ENCODE measurements at regions not wholly inside any gene's neighbourhood (a gene's known extent, or its start where the extent isn't known, plus 50 kb on each side); places are given as distances from the start of the nearest gene placed in this dataset.

GRCh38 chr4:83989835-83990234, 453.9 kb downstream of the GPAT3 start:
- no peaks in the 10 kb centered on the region for H3K23me2 ChIP-seq (ENCODE audit: insufficient read length, low read depth, low read length, poor library complexity, severe bottlenecking)
- H3K23ac ChIP-seq (ENCODE audit: insufficient read length, low read depth, low read length), result no peak overlapping the region
- Mint-ChIP-seq H3K27me3 (ENCODE audit: low read depth) (no peaks in the 10 kb centered on the region), H3K9me3 (peaks cover 3 to 5% of the 10 kb centered on the region in 2 experiments; a peak in 3 of 5 replicates), H3K27ac (no peak overlapping the region), H3K36me3 (ENCODE audit: insufficient read depth in 1 of 3, low read depth in 3 of 3) (peaks cover 0 to 8% (median 3%) of the 10 kb centered on the region in 3 experiments; a peak in 3 of 7 replicates), H3K4me3 (no peak overlapping the region), H3K4me1 (peaks cover 2% of the 10 kb centered on the region in 2 experiments; a peak in 3 of 4 replicates)
- H3K79me2 ChIP-seq (ENCODE audit: insufficient read depth, low read length), result no peaks in the 10 kb centered on the region
- H3T11ph ChIP-seq (ENCODE audit: low read length), result no peak overlapping the region
- H3K4ac ChIP-seq (ENCODE audit: low read depth, low read length), result no peak overlapping the region
- no peak overlapping the region for H2AK5ac ChIP-seq (ENCODE audit: insufficient read length, low read length)
- no peak overlapping the region for H2BK20ac ChIP-seq (ENCODE audit: low read depth, low read length, poor library complexity, severe bottlenecking)
- no peak overlapping the region for H2BK120ac ChIP-seq (ENCODE audit: low read depth, low read length, poor library complexity, severe bottlenecking)
- H2AFZ ChIP-seq (ENCODE audit: low read length), result no peak overlapping the region
- WGBS (ENCODE audit: extremely low coverage, insufficient read length, low lambda C conversion rate), result no CpG with 5 or more reads among the region's 7 CpGs
- no peaks in the 10 kb centered on the region for H3K79me1 ChIP-seq (ENCODE audit: insufficient read depth, low read depth, low read length, poor library complexity, severe bottlenecking)
- no peak for DNase-seq
- H3K27ac ChIP-seq (ENCODE audit: insufficient read length, low read depth, low read length), result no peak overlapping the region
- H3K18ac ChIP-seq (ENCODE audit: insufficient read length, low read depth, low read length), result no peak overlapping the region
- no peak overlapping the region for H2BK5ac ChIP-seq (ENCODE audit: insufficient read length, low read length)
- H3K27me3 ChIP-seq (ENCODE audit: insufficient read depth, low read length), result no peaks in the 10 kb centered on the region
- no peak overlapping the region for H3K9ac ChIP-seq (ENCODE audit: extremely low read depth, insufficient read length, low read length)
- H4K5ac ChIP-seq (ENCODE audit: insufficient read length, low read depth, low read length), result no peak overlapping the region
- H3K4me1 ChIP-seq (ENCODE audit: insufficient read depth, low read length), result no peaks in the 10 kb centered on the region
- no peak overlapping the region for H4K91ac ChIP-seq (ENCODE audit: insufficient read length, low read depth, low read length)
- no peak overlapping the region for H3K14ac ChIP-seq (ENCODE audit: insufficient read depth, low read length)
- H3K9me3 ChIP-seq (ENCODE audit: control insufficient read depth, low read depth, low read length), result no peaks in the 10 kb centered on the region
- no peak overlapping the region for H2BK15ac ChIP-seq (ENCODE audit: low read depth, low read length)
- peak; percentile 30; the same call in 2 of the 3 replicates for TF ChIP-seq CTCF (conservative IDR thresholded peaks at IDR 0.05)
- H3K56ac ChIP-seq (ENCODE audit: insufficient read length, low read depth, low read length), result no peak overlapping the region
- no peak overlapping the region for H3K4me2 ChIP-seq (ENCODE audit: insufficient read depth, insufficient read length, low read length)
- no peak overlapping the region for H2BK12ac ChIP-seq (ENCODE audit: insufficient read length, low read depth, low read length)
- H4K8ac ChIP-seq (replicated peaks; ENCODE audit: insufficient read length, low read depth, low read length), result no peak overlapping the region
- no peaks in the 10 kb centered on the region for H4K20me1 ChIP-seq (ENCODE audit: control insufficient read depth, insufficient read depth, insufficient read length)
